ENCODE measurements at regions not wholly inside any gene's neighbourhood (a gene's known extent, or its start where the extent isn't known, plus 50 kb on each side); places are given as distances from the start of the nearest gene placed in this dataset.

GRCh38 chr5:168073991-168074800 is 217.2 kb upstream of the WWC1 start:
- TF ChIP-seq, protein P1, sequence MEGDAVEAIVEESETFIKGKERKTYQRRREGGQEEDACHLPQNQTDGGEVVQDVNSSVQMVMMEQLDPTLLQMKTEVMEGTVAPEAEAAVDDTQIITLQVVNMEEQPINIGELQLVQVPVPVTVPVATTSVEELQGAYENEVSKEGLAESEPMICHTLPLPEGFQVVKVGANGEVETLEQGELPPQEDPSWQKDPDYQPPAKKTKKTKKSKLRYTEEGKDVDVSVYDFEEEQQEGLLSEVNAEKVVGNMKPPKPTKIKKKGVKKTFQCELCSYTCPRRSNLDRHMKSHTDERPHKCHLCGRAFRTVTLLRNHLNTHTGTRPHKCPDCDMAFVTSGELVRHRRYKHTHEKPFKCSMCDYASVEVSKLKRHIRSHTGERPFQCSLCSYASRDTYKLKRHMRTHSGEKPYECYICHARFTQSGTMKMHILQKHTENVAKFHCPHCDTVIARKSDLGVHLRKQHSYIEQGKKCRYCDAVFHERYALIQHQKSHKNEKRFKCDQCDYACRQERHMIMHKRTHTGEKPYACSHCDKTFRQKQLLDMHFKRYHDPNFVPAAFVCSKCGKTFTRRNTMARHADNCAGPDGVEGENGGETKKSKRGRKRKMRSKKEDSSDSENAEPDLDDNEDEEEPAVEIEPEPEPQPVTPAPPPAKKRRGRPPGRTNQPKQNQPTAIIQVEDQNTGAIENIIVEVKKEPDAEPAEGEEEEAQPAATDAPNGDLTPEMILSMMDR (IDR thresholded peaks at IDR 0.05; ENCODE audit: poor library complexity) = no peak
- TF ChIP-seq EZH2phosphoT487 (IDR thresholded peaks at IDR 0.05; ENCODE audit: low read depth, severe bottlenecking, unreplicated experiment) = no peak

All from hepatocyte (in vitro differentiated cells).